KMS-11 (cell line): ENCODE measurements at regions not wholly inside any gene's neighbourhood (a gene's known extent, or its start where the extent isn't known, plus 50 kb on each side); places are given as distances from the start of the nearest gene placed in this dataset.
"Not testable (repeated sequence)": the region's sequence is repeated elsewhere in the genome, so short reads cannot be mapped to it uniquely, and the experiment has no call there.

Experiments used
- H2AFZ ChIP-seq: fragments of 200-600 bp; sonication (generic); 2 replicates; pipeline ENCODE4 v1.6.1; 2016; ENCODE audit warnings: antibody characterized with exemption, mixed run types, low read depth
- H3K27ac ChIP-seq: fragments of 200-600 bp; sonication (generic); 2 replicates; pipeline ENCODE4 v1.6.1; 2016; ENCODE audit warnings: mild to moderate bottlenecking, mixed run types
- H3K27me3 ChIP-seq: fragments of 200-600 bp; sonication (generic); 2 replicates; pipeline ENCODE4 v1.6.1; 2017; ENCODE audit warnings: mild to moderate bottlenecking, low read depth, mixed run types, moderate library complexity; ENCODE audit not compliant: insufficient read depth
- H3K36me3 ChIP-seq: fragments of 200-600 bp; sonication (generic); 2 replicates; pipeline ENCODE4 v1.6.1; 2017; ENCODE audit warnings: mild to moderate bottlenecking, mixed run types; ENCODE audit not compliant: insufficient read depth
- H3K4me1 ChIP-seq: fragments of 200-600 bp; sonication (generic); 2 replicates; pipeline ENCODE4 v1.6.1; 2016; ENCODE audit warnings: mild to moderate bottlenecking, low read depth, mixed run types; ENCODE audit not compliant: poor library complexity, severe bottlenecking
- H3K4me2 ChIP-seq: fragments of 200-600 bp; sonication (generic); 2 replicates; pipeline ENCODE4 v1.7.0; 2016; ENCODE audit warnings: mild to moderate bottlenecking, mixed run types
- H3K4me3 ChIP-seq: fragments of 200-600 bp; sonication (generic); IDR thresholded peaks from 2 replicates; pipeline ENCODE4 v1.6.1; 2017; ENCODE audit warnings: low read depth, low read length, mixed read lengths; ENCODE audit not compliant: insufficient read depth
- H3K79me2 ChIP-seq: fragments of 200-600 bp; sonication (generic); 2 replicates; pipeline ENCODE4 v1.6.1; 2016; ENCODE audit warnings: low read depth, mixed run types; ENCODE audit not compliant: insufficient read depth
- H3K9ac ChIP-seq: fragments of 200-600 bp; sonication (generic); 2 replicates; pipeline ENCODE4 v1.6.1; 2016; ENCODE audit warnings: mild to moderate bottlenecking, mixed run types
- H4K20me1 ChIP-seq: fragments of 200-600 bp; sonication (generic); 2 replicates; pipeline ENCODE4 v1.6.1; 2016; ENCODE audit warnings: mild to moderate bottlenecking, mixed run types; ENCODE audit not compliant: insufficient read depth
- TF ChIP-seq, protein P1 (sequence below): fragments of 200-600 bp; sonication (generic); conservative IDR thresholded peaks from 2 replicates; pipeline ENCODE4 v1.6.1; 2017; ENCODE audit warnings: low read depth, mild to moderate bottlenecking, antibody characterized with exemption, low read length, moderate library complexity, mixed read lengths

DNA sequence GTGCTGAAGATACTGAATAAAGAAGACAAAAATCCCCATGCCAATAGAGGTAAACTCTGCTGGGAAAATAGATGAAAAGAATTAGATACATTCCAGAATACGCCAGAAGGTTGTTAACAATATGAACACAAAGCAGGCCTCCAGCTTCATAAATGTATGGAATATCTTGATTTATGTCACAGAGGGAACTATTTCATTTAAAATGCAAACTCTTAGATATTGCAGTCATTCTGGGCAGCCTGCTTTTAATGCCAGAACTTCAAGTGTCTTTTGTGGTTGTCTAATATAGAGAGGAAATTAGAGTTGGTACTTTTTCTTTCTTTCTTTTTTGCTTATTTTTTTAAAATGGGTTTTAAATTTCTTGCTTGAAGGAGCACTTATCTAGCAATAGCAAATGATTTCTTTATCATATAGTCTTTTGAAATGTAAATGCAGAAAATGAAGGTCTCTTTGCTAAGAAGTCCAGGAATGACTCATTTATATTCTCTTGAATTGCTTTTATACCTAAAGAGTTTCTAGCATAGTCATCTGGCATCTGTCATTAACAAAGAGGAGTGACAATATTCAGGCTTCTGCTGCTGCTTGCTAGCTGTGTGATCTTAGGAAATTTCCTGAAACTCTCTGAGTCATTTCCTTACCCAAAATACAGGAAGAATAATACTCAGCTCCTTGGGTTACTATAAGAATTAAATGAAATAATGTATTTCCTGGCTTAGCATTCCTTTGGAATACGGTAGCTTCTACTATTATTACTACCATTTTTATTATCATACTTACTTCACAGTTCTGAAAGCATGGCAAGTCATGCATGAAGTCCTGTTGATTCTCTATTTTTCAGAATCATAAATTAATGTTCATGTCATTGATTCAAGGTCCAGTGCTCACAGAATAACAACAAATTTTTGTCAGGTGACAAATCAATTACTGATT, 527.6 kb downstream of the DIPK2A start:
- H3K79me2 ChIP-seq = no peaks in the 10 kb centered on the region
- H3K36me3 ChIP-seq = no peaks in the 10 kb centered on the region
- no peak overlapping the region for H3K9ac ChIP-seq
- no peaks in the 10 kb centered on the region for H3K4me1 ChIP-seq
- H3K27me3 ChIP-seq = no peaks in the 10 kb centered on the region
- no peaks in the 10 kb centered on the region for H4K20me1 ChIP-seq
- H3K4me2 ChIP-seq = no peak overlapping the region
- H3K27ac ChIP-seq = no peak overlapping the region
- H3K4me3 ChIP-seq = no peak overlapping the region
- no peak overlapping the region for H2AFZ ChIP-seq
- TF ChIP-seq, protein P1, sequence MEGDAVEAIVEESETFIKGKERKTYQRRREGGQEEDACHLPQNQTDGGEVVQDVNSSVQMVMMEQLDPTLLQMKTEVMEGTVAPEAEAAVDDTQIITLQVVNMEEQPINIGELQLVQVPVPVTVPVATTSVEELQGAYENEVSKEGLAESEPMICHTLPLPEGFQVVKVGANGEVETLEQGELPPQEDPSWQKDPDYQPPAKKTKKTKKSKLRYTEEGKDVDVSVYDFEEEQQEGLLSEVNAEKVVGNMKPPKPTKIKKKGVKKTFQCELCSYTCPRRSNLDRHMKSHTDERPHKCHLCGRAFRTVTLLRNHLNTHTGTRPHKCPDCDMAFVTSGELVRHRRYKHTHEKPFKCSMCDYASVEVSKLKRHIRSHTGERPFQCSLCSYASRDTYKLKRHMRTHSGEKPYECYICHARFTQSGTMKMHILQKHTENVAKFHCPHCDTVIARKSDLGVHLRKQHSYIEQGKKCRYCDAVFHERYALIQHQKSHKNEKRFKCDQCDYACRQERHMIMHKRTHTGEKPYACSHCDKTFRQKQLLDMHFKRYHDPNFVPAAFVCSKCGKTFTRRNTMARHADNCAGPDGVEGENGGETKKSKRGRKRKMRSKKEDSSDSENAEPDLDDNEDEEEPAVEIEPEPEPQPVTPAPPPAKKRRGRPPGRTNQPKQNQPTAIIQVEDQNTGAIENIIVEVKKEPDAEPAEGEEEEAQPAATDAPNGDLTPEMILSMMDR = no peak

DNA sequence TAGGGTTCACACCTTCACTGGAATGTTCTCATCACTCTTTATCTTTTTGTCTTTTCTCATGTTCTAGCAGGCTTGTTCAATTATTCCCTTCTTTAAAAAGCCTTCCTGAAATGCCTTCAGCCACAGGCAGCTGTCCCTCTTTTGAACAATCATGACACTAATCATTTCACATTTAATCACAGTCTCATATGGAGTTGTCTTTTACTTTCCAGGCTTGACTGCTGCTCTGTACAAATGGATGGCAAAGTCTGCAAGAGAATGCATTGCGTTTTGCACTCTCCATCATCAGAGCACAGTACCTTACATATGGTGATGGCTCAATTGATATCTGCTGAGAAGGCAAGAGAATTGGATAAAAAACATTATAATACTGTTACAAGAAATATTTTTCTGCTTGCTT, 529.8 kb downstream of the DIPK2A start:
- no peaks in the 10 kb centered on the region for H3K36me3 ChIP-seq
- H3K9ac ChIP-seq = no peak overlapping the region
- no peaks in the 10 kb centered on the region for H4K20me1 ChIP-seq
- no peak overlapping the region for H3K4me3 ChIP-seq
- no peak overlapping the region for H3K27ac ChIP-seq
- no peak overlapping the region for H3K4me2 ChIP-seq
- no peaks in the 10 kb centered on the region for H3K27me3 ChIP-seq
- no peaks in the 10 kb centered on the region for H3K79me2 ChIP-seq
- no peaks in the 10 kb centered on the region for H3K4me1 ChIP-seq
- H2AFZ ChIP-seq = no peak overlapping the region
- TF ChIP-seq, protein P1 = no peak

DNA sequence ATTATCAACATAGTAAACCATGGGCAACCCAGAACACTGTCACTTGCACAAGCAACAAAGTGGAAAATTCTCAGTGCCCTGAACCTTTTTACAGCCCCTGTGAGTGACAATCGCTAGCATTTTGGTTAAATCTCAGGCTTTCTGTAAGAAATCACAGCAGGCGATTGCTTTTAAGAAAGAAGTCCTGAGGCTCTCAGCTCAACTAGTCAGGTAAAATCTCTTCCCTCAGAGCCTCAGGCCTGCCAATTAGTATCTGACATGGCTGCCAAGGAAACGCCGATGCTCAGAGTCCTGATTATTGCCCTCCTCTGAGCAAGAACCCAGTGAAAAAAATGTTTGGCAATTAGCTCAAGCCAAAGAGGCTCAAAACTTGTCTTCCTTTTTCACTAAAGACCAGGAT, 530.8 kb downstream of the DIPK2A start:
- no peak overlapping the region for H3K27ac ChIP-seq
- H3K4me3 ChIP-seq = no peak overlapping the region
- no peak overlapping the region for H3K4me2 ChIP-seq
- no peaks in the 10 kb centered on the region for H3K79me2 ChIP-seq
- H3K9ac ChIP-seq = no peak overlapping the region
- H3K4me1 ChIP-seq = no peaks in the 10 kb centered on the region
- H4K20me1 ChIP-seq = no peaks in the 10 kb centered on the region
- no peak overlapping the region for H2AFZ ChIP-seq
- TF ChIP-seq, protein P1 = no peak
- H3K36me3 ChIP-seq = no peaks in the 10 kb centered on the region
- H3K27me3 ChIP-seq = no peaks in the 10 kb centered on the region

DNA sequence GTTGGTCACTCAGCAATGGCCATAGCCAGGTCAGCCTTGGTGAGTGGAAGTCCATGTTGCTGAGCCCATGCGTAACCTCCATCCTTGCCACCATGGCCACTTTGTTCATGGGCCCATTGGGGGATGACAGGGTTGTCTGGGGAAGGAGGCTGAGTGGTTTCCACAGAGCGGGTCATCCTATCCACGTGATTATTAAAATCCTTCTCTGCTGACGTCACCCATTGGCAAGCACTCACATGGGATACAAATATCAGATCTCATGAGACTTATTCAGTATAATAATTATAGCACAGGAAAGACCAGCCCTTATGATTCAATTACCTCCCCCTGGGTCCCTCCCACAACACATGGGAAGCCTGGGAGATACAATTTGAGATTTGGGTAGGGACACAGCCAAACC, 534.8 kb downstream of the DIPK2A start:
- H3K27me3 ChIP-seq, H3K79me2 ChIP-seq, H3K4me1 ChIP-seq, H3K4me3 ChIP-seq, H3K9ac ChIP-seq, H3K4me2 ChIP-seq, H4K20me1 ChIP-seq, H3K27ac ChIP-seq, H3K36me3 ChIP-seq, H2AFZ ChIP-seq: not testable (repeated sequence)

DNA sequence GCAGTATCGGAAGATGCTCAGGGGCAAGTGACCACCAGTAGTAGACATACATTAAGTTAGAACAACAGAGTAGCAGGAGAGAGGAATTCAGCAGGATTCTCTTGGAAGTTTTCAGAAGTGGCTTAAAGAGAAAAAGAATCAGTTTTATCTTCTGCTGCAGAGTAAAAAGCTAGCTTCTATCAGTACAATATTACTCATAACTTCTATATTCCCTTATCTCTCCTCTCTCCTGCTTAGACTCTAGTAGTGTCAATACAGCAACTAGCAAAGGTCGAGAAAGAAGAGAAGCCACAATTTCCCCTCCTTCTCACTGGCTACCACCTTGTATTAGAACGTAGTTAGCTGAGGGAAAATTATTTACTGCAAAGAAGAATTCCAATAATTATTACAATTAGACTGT, 539.7 kb downstream of the DIPK2A start:
- TF ChIP-seq, protein P1 = no peak
- no peaks in the 10 kb centered on the region for H3K79me2 ChIP-seq
- H3K27me3 ChIP-seq = no peaks in the 10 kb centered on the region
- no peaks in the 10 kb centered on the region for H4K20me1 ChIP-seq
- no peak overlapping the region for H3K9ac ChIP-seq
- H3K4me3 ChIP-seq = no peak overlapping the region
- no peaks in the 10 kb centered on the region for H3K36me3 ChIP-seq
- no peak overlapping the region for H3K27ac ChIP-seq
- H2AFZ ChIP-seq = no peak overlapping the region
- H3K4me2 ChIP-seq = no peak overlapping the region
- H3K4me1 ChIP-seq = no peaks in the 10 kb centered on the region
